ENCODE measurements at regions not wholly inside any gene's neighbourhood (a gene's known extent, or its start where the extent isn't known, plus 50 kb on each side); places are given as distances from the start of the nearest gene placed in this dataset.
"Not testable (repeated sequence)": the region's sequence is repeated elsewhere in the genome, so short reads cannot be mapped to it uniquely, and the experiment has no call there.

DNA sequence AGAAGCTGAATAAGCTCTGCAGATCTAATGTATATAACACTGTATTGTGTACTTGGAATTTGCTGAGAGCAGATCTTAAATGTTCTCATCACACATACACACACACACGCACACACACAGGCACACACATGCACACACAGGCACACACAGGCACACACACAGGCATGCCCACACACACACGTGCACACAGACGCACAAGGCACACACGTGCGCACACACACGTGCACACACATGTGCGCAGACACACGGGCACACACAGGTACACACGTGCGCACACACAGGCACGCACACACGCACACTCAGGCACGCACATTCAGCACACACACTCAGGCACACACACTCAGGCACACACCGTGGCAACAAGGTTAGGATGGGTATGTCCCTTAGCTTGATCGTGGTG lies 164.5 kb upstream of the LRRC61 start:
- H3F3A ChIP-seq (ENCODE audit: insufficient read depth, low read length); H3K9me3 ChIP-seq (ENCODE audit: low read length); H3K4me2 ChIP-seq (ENCODE audit: low read length); H3K36me3 ChIP-seq (ENCODE audit: insufficient read depth, low read length); H2AFZ ChIP-seq (ENCODE audit: low read length); H3K27me3 ChIP-seq (ENCODE audit: insufficient read depth, low read length); H3K4me3 ChIP-seq (ENCODE audit: low read depth, low read length, poor library complexity, severe bottlenecking); H4K20me1 ChIP-seq (ENCODE audit: insufficient read depth, low read length); H3K4me1 ChIP-seq (ENCODE audit: insufficient read depth, low read length, severe bottlenecking); H3K9ac ChIP-seq (ENCODE audit: low read length); H3K27ac ChIP-seq (ENCODE audit: low read depth, low read length, poor library complexity, severe bottlenecking); H3K9me2 ChIP-seq (ENCODE audit: low read depth, low read length); H3K79me2 ChIP-seq (ENCODE audit: insufficient read depth, low read length): not testable (repeated sequence)

DNA sequence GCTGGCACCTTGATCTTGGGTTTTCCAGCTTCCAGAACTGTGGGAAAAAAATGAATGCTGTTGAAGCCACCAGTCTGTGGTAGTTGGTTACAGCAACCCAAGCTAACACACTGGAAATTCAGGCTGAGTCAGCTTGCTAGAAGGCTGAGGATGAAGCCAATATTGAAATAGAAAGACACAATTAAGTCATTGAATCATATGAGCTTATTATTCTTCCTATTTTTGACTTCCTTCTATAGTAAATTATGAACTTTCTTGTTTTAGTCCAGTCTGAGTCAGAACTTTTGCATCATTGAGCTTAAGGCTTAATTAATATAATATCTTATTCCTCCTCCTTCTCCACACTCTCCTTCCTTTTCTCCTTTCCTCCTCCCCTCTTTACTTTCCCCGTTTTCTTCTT lies 153.6 kb upstream of the LRRC61 start:
- H3K4me1 ChIP-seq (ENCODE audit: insufficient read depth, low read length, severe bottlenecking); H3K4me2 ChIP-seq (ENCODE audit: low read length); H3F3A ChIP-seq (ENCODE audit: insufficient read depth, low read length); H3K9ac ChIP-seq (ENCODE audit: low read length); H3K27me3 ChIP-seq (ENCODE audit: insufficient read depth, low read length); H3K9me3 ChIP-seq (ENCODE audit: low read length); H3K4me3 ChIP-seq (ENCODE audit: low read depth, low read length, poor library complexity, severe bottlenecking); H3K27ac ChIP-seq (ENCODE audit: low read depth, low read length, poor library complexity, severe bottlenecking); H3K79me2 ChIP-seq (ENCODE audit: insufficient read depth, low read length); H3K36me3 ChIP-seq (ENCODE audit: insufficient read depth, low read length); H2AFZ ChIP-seq (ENCODE audit: low read length); H3K9me2 ChIP-seq (ENCODE audit: low read depth, low read length); H4K20me1 ChIP-seq (ENCODE audit: insufficient read depth, low read length): not testable (repeated sequence)

DNA sequence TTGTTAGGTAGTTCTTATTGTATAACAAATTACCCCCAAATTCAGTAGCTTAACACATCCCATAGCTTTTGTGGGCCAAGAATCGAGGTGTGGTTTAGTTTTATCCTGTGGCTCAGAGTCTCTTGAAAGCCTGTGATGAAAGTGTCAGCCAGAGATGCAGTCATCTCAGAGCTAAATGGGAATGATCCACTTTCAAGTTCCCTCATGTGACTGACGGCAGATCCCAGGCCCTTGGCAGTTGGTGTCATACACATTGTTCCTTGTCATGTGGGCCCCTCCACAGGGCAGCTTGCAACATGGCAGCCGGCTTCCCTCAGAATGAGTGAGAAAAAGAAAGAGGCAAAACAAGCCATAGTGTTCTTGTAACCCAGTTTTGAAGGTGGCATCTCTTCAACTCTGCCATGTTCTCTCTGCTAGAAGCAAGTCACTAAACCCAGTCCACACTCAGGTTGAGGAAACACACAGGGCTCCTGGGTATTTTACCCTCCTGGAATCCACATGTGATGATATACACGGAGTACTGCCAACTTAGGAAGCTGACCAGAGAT lies 153.1 kb upstream of the LRRC61 start:
- H4K20me1 ChIP-seq (ENCODE audit: insufficient read depth, low read length); H3K4me2 ChIP-seq (ENCODE audit: low read length); H3K9me2 ChIP-seq (ENCODE audit: low read depth, low read length); H3K27me3 ChIP-seq (ENCODE audit: insufficient read depth, low read length); H3K4me3 ChIP-seq (ENCODE audit: low read depth, low read length, poor library complexity, severe bottlenecking); H3F3A ChIP-seq (ENCODE audit: insufficient read depth, low read length); H3K9ac ChIP-seq (ENCODE audit: low read length); H2AFZ ChIP-seq (ENCODE audit: low read length); H3K9me3 ChIP-seq (ENCODE audit: low read length); H3K4me1 ChIP-seq (ENCODE audit: insufficient read depth, low read length, severe bottlenecking); H3K79me2 ChIP-seq (ENCODE audit: insufficient read depth, low read length); H3K27ac ChIP-seq (ENCODE audit: low read depth, low read length, poor library complexity, severe bottlenecking); H3K36me3 ChIP-seq (ENCODE audit: insufficient read depth, low read length): not testable (repeated sequence)

DNA sequence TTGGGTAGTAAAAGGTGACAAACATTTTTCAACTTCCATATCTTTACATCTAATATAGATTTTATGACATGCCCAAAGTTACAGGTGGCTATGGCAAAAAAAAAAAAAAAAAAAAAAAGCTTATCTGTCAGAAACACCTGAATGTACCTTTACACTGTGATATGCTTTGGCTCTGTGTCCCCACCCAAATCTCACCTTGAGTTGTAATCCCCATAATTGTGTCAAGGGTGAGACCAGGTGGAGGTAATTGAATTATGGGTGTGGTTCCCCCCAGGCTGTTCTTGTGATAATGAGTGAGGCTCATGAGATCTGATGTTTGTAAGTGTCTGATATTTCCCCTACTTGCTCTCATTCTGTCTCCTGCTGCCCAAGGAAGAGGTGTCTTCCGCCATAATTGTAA lies 139.6 kb upstream of the LRRC61 start:
- H3K4me3 ChIP-seq (ENCODE audit: low read depth, low read length, poor library complexity, severe bottlenecking); H3K4me1 ChIP-seq (ENCODE audit: insufficient read depth, low read length, severe bottlenecking); H3K9ac ChIP-seq (ENCODE audit: low read length); H3K79me2 ChIP-seq (ENCODE audit: insufficient read depth, low read length); H3K36me3 ChIP-seq (ENCODE audit: insufficient read depth, low read length); H3K4me2 ChIP-seq (ENCODE audit: low read length); H3K9me2 ChIP-seq (ENCODE audit: low read depth, low read length); H3K27me3 ChIP-seq (ENCODE audit: insufficient read depth, low read length); H3K9me3 ChIP-seq (ENCODE audit: low read length); H3F3A ChIP-seq (ENCODE audit: insufficient read depth, low read length); H4K20me1 ChIP-seq (ENCODE audit: insufficient read depth, low read length); H3K27ac ChIP-seq (ENCODE audit: low read depth, low read length, poor library complexity, severe bottlenecking); H2AFZ ChIP-seq (ENCODE audit: low read length): not testable (repeated sequence)

DNA sequence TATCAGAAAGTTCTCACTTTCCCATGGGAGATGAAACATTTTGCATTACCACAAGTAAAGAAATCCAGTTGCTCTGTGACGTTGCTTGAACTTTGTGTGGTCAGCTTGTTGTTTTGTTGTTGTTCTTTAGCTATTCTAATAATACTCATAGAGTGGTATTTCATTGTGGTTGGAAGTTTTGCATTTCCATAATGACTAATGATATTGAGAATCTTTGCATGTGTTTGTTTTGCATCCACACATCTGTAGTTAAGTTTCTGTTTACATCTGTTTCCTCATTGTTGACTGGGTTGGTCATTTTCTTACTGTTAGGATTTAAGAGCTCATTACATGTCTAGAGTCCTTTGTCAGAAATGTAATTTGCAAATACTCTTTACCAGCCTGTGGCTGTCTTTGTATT lies 133.2 kb upstream of the LRRC61 start:
- not testable (repeated sequence) for H3K4me3 ChIP-seq (ENCODE audit: low read depth, low read length, poor library complexity, severe bottlenecking); H3K79me2 ChIP-seq (ENCODE audit: insufficient read depth, low read length); H3K36me3 ChIP-seq (ENCODE audit: insufficient read depth, low read length); H3K4me1 ChIP-seq (ENCODE audit: insufficient read depth, low read length, severe bottlenecking); H4K20me1 ChIP-seq (ENCODE audit: insufficient read depth, low read length); H3K9me3 ChIP-seq (ENCODE audit: low read length); H3K9ac ChIP-seq (ENCODE audit: low read length); H3F3A ChIP-seq (ENCODE audit: insufficient read depth, low read length); H3K4me2 ChIP-seq (ENCODE audit: low read length); H3K27ac ChIP-seq (ENCODE audit: low read depth, low read length, poor library complexity, severe bottlenecking); H3K27me3 ChIP-seq (ENCODE audit: insufficient read depth, low read length); H3K9me2 ChIP-seq (ENCODE audit: low read depth, low read length); H2AFZ ChIP-seq (ENCODE audit: low read length)

DNA sequence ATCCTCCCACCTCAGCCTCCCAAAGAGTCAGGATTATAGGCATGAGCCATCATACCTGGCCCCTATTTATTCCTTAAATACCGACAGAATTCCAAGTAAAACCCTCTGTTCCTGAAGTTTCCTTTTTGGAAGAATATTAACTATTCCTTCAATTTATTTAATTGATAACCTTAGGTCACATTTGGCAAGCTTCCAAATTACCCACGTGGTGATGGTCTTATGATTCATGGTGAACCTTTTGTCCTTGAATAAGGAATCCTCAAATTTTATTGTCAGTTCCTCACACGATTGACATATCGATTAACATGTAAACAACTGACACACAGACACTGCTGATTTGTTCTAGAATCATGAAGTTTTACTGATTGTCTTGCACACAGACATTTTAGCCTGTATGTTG lies 130.6 kb upstream of the LRRC61 start:
- H3K9me3 ChIP-seq (ENCODE audit: low read length); H3K9ac ChIP-seq (ENCODE audit: low read length); H3K79me2 ChIP-seq (ENCODE audit: insufficient read depth, low read length): not testable (repeated sequence)

DNA sequence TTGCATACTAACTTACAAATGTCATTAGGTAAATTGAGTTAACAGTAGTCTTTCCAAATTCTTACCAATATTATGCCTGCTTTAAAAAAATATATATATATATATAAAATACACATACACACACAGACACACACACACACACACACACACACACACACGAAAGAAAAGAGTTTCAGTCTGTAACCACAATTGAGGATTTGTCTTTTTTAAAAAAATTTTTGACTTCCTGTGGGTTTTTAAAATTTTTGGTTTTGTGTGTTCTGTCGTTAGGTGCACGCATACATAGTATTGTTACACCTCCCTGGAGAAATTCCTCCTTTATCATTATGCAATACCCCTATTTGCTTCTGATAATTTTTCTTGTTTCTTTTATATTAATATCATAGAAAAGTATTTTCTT lies 129.3 kb upstream of the LRRC61 start:
- not testable (repeated sequence) for H3K4me2 ChIP-seq (ENCODE audit: low read length); H3K27me3 ChIP-seq (ENCODE audit: insufficient read depth, low read length); H3K4me3 ChIP-seq (ENCODE audit: low read depth, low read length, poor library complexity, severe bottlenecking); H4K20me1 ChIP-seq (ENCODE audit: insufficient read depth, low read length); H2AFZ ChIP-seq (ENCODE audit: low read length); H3F3A ChIP-seq (ENCODE audit: insufficient read depth, low read length); H3K79me2 ChIP-seq (ENCODE audit: insufficient read depth, low read length); H3K4me1 ChIP-seq (ENCODE audit: insufficient read depth, low read length, severe bottlenecking); H3K9me2 ChIP-seq (ENCODE audit: low read depth, low read length); H3K36me3 ChIP-seq (ENCODE audit: insufficient read depth, low read length); H3K9me3 ChIP-seq (ENCODE audit: low read length); H3K9ac ChIP-seq (ENCODE audit: low read length); H3K27ac ChIP-seq (ENCODE audit: low read depth, low read length, poor library complexity, severe bottlenecking)

More for the DNA sequence above, 130.6 kb upstream of the LRRC61 start:
- H3F3A ChIP-seq (ENCODE audit: insufficient read depth, low read length); H3K4me2 ChIP-seq (ENCODE audit: low read length); H3K36me3 ChIP-seq (ENCODE audit: insufficient read depth, low read length); H3K4me1 ChIP-seq (ENCODE audit: insufficient read depth, low read length, severe bottlenecking); H3K27ac ChIP-seq (ENCODE audit: low read depth, low read length, poor library complexity, severe bottlenecking); H4K20me1 ChIP-seq (ENCODE audit: insufficient read depth, low read length); H3K27me3 ChIP-seq (ENCODE audit: insufficient read depth, low read length); H3K9me2 ChIP-seq (ENCODE audit: low read depth, low read length); H2AFZ ChIP-seq (ENCODE audit: low read length); H3K4me3 ChIP-seq (ENCODE audit: low read depth, low read length, poor library complexity, severe bottlenecking): not testable (repeated sequence)
